DND-41 (cell line): ENCODE measurements at regions not wholly inside any gene's neighbourhood (a gene's known extent, or its start where the extent isn't known, plus 50 kb on each side); places are given as distances from the start of the nearest gene placed in this dataset.

Experiments used
- ATAC-seq: fragments of 200-7000 bp; cut with Tn5 transposase; 3 replicates; pipeline ENCODE4 v1.9.1; 2021; ENCODE audit warnings: low read depth; ENCODE audit not compliant: insufficient read depth
- DNase-seq: peaks from one replicate; pipeline ENCODE4 v3.0.0-alpha.2; 2020
- H2AFZ ChIP-seq: 2 replicates; pipeline ENCODE4 v1.6.0; 2012; ENCODE audit warnings: low read depth, low read length
- H3K27ac ChIP-seq: 2 replicates; pipeline ENCODE4 v1.5.1; 2012; ENCODE audit warnings: low read length, inconsistent platforms
- H3K27me3 ChIP-seq: fragments of 200-600 bp; sonication (generic); 2 replicates; pipeline ENCODE4 v1.6.0; 2012; ENCODE audit warnings: low read length, mild to moderate bottlenecking, inconsistent platforms; ENCODE audit not compliant: insufficient read depth, poor library complexity
- H3K36me3 ChIP-seq: 2 replicates; pipeline ENCODE4 v1.5.1; 2012; ENCODE audit warnings: low read length, inconsistent platforms; ENCODE audit not compliant: insufficient read depth
- H3K4me1 ChIP-seq: 2 replicates; pipeline ENCODE4 v1.5.1; 2012; ENCODE audit warnings: mild to moderate bottlenecking, low read length; ENCODE audit not compliant: insufficient read depth
- H3K4me2 ChIP-seq: 2 replicates; pipeline ENCODE4 v1.6.0; 2012; ENCODE audit warnings: mild to moderate bottlenecking, moderate library complexity, low read length, inconsistent platforms; ENCODE audit not compliant: insufficient read depth
- H3K4me3 ChIP-seq, 2 experiments: fragments of 200-600 bp in 1 of 2; shearing (Covaris generic) in 1 of 2; 2 replicates each; pipeline ENCODE4 v1.5.1; 2012 to 2016; ENCODE audit warnings: inconsistent platforms in 2 of 2, low read length in 2 of 2, mild to moderate bottlenecking in 2 of 2, low read depth in 1 of 2, moderate library complexity in 1 of 2
- H3K79me2 ChIP-seq: 2 replicates; pipeline ENCODE4 v1.6.0; 2012; ENCODE audit warnings: low read length, inconsistent platforms; ENCODE audit not compliant: insufficient read depth
- H3K9ac ChIP-seq: 2 replicates; pipeline ENCODE4 v1.6.0; 2012; ENCODE audit warnings: low read depth, mild to moderate bottlenecking, inconsistent platforms, low read length, moderate library complexity
- H3K9me3 ChIP-seq: 2 replicates; pipeline ENCODE4 v1.5.1; 2012; ENCODE audit warnings: low read length, moderate library complexity, mild to moderate bottlenecking, inconsistent platforms; ENCODE audit not compliant: insufficient read depth, severe bottlenecking
- H4K20me1 ChIP-seq: 2 replicates; pipeline ENCODE4 v1.6.0; 2012; ENCODE audit warnings: low read length; ENCODE audit not compliant: insufficient read depth
- EZH2 ChIP-seq: IDR thresholded peaks from 3 replicates; pipeline ENCODE4 v1.6.1; 2012; ENCODE audit warnings: borderline replicate concordance, low read depth, mild to moderate bottlenecking, moderate library complexity, low read length, inconsistent platforms; ENCODE audit not compliant: severe bottlenecking
- TF ChIP-seq, protein P1 (sequence below): IDR thresholded peaks from 2 replicates; pipeline ENCODE4 v1.5.1; 2012; ENCODE audit warnings: borderline replicate concordance, low read length, moderate library complexity, mild to moderate bottlenecking; ENCODE audit not compliant: poor library complexity, severe bottlenecking; ENCODE audit errors: extremely low read depth

DNA sequence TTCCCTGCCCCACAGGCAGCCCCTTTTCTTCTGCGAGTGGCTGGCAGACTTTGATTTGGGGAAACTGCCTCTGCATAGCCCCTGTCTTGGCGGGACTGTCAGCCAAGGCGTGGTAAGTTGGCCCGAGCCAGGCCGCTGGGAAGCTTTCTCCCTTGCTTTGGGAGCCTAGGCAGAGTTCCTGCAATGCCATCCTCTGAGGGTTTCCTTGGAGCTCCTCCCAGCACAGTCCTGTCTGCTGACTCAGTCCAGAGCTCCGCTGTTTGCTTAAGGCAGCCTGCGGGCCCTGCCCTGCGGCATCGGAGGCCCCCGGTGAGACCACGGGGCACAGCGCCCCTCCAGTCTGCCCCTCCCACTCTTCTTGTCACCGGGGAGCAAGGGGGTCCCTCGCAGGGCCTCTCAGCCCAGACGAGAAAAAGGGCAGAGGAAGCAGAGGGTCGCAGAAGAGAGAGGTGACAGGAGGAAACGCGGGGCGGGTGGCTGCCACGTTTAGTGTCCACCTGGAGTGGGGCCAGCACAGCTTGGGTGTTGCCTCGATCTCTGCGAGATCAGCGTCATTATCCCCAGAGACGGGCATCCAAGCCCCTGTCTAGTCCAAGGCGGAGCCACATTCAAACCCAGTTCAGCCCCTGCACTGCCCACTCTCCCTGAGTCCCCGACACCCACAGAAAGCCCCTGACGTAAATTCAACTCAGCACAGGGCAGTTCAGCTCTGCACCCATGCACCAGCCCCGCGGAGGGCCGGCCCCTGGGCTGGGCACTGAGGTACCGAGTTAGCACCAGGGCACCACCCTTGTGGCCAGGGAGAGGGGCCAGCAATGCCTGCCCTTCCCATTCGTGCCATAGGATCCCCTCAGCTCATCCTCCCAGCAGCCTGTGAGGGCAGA, 59.0 kb upstream of the CHST15 start:
- Histone ChIP-seq H3K79me2 (peaks cover 2% of the 10 kb centered on the region; the same call in 1 of the 2 replicates), H3K4me2 (peak overlapping the region; percentile 46), H3K27me3 (no peaks in the 10 kb centered on the region), H3K4me3 (no peak overlapping the region), H3K27ac (peak overlapping the region; percentile 94), H3K9me3 (no peaks in the 10 kb centered on the region), H3K9ac (peak overlapping the region; percentile 50), H2AFZ (no peak overlapping the region), H3K4me1 (peaks cover 71% of the 10 kb centered on the region), H4K20me1 (no peaks in the 10 kb centered on the region), H3K36me3 (no peaks in the 10 kb centered on the region)
- ATAC-seq (no peak), DNase-seq (peak; percentile 54)
- TF ChIP-seq EZH2, result no peak

DNA sequence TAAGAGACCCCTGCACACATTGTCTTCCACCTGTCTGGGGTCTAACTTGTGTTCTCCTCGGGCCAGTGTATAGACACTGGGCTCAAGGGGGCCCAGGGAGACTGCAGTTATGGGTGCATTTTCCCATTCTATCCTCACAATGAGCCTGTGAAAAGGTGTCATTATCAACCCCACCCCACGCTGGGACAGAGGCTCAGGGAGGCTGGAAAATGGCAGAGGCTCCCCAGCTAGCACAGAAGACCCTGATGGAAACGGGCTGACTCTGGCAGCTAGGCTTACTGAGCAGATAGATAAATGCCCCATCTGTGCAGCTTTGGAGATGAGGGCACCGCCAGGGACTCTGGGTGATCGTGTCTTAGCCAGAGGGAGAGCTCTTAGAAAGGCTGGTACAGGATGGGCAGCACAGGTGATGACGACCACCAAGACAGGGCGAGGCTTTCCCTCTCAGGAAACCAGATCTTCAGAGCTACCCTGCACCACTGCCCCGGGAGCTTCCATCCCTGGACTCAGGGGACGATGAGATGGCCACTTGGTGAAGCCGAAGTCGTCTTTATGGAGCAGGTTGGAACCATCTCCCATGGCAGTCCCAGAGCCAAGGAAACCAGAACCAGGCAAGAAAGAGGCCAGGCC, 58.2 kb upstream of the CHST15 start:
- no peak overlapping the region for H2AFZ ChIP-seq
- TF ChIP-seq EZH2, result no peak
- TF ChIP-seq, protein P1, sequence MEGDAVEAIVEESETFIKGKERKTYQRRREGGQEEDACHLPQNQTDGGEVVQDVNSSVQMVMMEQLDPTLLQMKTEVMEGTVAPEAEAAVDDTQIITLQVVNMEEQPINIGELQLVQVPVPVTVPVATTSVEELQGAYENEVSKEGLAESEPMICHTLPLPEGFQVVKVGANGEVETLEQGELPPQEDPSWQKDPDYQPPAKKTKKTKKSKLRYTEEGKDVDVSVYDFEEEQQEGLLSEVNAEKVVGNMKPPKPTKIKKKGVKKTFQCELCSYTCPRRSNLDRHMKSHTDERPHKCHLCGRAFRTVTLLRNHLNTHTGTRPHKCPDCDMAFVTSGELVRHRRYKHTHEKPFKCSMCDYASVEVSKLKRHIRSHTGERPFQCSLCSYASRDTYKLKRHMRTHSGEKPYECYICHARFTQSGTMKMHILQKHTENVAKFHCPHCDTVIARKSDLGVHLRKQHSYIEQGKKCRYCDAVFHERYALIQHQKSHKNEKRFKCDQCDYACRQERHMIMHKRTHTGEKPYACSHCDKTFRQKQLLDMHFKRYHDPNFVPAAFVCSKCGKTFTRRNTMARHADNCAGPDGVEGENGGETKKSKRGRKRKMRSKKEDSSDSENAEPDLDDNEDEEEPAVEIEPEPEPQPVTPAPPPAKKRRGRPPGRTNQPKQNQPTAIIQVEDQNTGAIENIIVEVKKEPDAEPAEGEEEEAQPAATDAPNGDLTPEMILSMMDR, result no peak

DNA sequence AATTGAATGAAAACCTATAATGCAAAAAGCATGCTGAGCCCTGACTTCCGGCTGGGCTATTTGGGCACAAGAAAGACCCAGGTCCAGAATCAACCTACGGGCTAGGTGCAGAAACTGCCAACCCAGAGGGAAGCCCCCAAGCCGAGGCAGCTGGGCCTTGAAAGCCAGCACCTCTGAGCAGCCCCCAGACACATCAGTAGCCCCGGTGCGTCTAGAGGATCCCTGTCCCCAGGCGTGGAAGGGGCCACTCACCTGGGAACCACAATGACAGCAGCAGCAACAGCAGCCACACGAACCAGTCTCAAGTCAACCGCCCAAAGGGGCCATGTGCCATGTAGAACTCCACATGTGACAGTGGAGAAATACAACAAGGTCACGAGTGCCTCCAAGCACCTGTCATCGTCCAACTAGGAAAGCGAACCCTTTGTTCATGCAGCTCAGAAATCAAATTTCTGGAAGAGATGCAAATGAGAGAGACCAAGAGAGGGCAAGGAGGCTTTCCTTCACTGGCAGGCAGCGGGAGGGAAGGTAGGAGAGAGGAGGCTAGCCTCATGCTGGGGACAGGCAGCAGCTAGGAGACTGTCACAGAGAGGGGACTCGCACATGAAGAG, 57.5 kb upstream of the CHST15 start:
- H3K27me3 ChIP-seq, result no peaks in the 10 kb centered on the region
- peak overlapping the region; percentile 94 for H3K27ac ChIP-seq
- peaks cover 2% of the 10 kb centered on the region; the same call in 1 of the 2 replicates for H3K79me2 ChIP-seq
- H2AFZ ChIP-seq, result no peak overlapping the region
- peaks cover 85% of the 10 kb centered on the region for H3K4me1 ChIP-seq
- H3K9ac ChIP-seq, result peak overlapping the region; percentile 56
- no peak overlapping the region for H3K4me3 ChIP-seq
- no peaks in the 10 kb centered on the region for H3K9me3 ChIP-seq
- H4K20me1 ChIP-seq, result no peaks in the 10 kb centered on the region
- no peaks in the 10 kb centered on the region for H3K36me3 ChIP-seq
- TF ChIP-seq EZH2, result no peak
- TF ChIP-seq, protein P1, result no peak
- ATAC-seq (no peak), DNase-seq (peak; percentile 30)
- no peak overlapping the region for H3K4me2 ChIP-seq

More for the DNA sequence above, 58.2 kb upstream of the CHST15 start:
- DNase-seq, result peak; percentile 36
- Histone ChIP-seq H3K27me3 (no peaks in the 10 kb centered on the region), H3K36me3 (no peaks in the 10 kb centered on the region), H3K27ac (peak overlapping the region; percentile 94), H3K79me2 (peaks cover 2% of the 10 kb centered on the region; the same call in 1 of the 2 replicates), H4K20me1 (no peaks in the 10 kb centered on the region), H3K4me1 (peaks cover 79% of the 10 kb centered on the region), H3K4me2 (no peak overlapping the region), H3K9me3 (no peaks in the 10 kb centered on the region), H3K4me3 (no peak overlapping the region), H3K9ac (no peak overlapping the region)
- ATAC-seq, result no peak
